CD4-positive, CD25-positive, alpha-beta regulatory T cell (primary cell): ENCODE measurements at regions not wholly inside any gene's neighbourhood (a gene's known extent, or its start where the extent isn't known, plus 50 kb on each side); places are given as distances from the start of the nearest gene placed in this dataset.

Experiments used
- ATAC-seq, 2 donors: fragments of 150-1000 bp; cut with Tn5 transposase; one replicate each; pipeline ENCODE4 v1.10.0; 2021; ENCODE audit warnings: low read depth in 2 of 2, moderate number of reproducible peaks in 2 of 2, moderate library complexity in 1 of 2
- DNase-seq, 3 donors: peaks; one replicate each; pipeline versions ENCODE4 v3.0.0 to v3.0.0-alpha.2; 2012 to 2022; ENCODE audit warnings: mixed read lengths in 1 of 3
- H3K27ac ChIP-seq: one replicate; pipeline ENCODE4 v1.7.0; 2013; ENCODE audit warnings: mild to moderate bottlenecking, low read length; ENCODE audit not compliant: insufficient read depth, poor library complexity, severe bottlenecking
- H3K27me3 ChIP-seq: one replicate; pipeline ENCODE4 v1.7.0; 2013; ENCODE audit warnings: low read length; ENCODE audit not compliant: control insufficient read depth, insufficient read depth
- H3K36me3 ChIP-seq: one replicate; pipeline ENCODE4 v1.7.0; 2013; ENCODE audit warnings: mild to moderate bottlenecking, low read length, moderate library complexity; ENCODE audit not compliant: control insufficient read depth, insufficient read depth
- H3K4me1 ChIP-seq: 2 replicates; pipeline ENCODE4 v1.7.0; 2013; ENCODE audit warnings: mild to moderate bottlenecking, low read length; ENCODE audit not compliant: insufficient read depth, control insufficient read depth, poor library complexity, severe bottlenecking
- H3K4me3 ChIP-seq: one replicate; pipeline ENCODE4 v1.7.0; 2013; ENCODE audit warnings: low read depth, mild to moderate bottlenecking, low read length, moderate library complexity
- H3K9me3 ChIP-seq, 2 experiments: 1 replicate in 1 of 2; 2 replicates in 1 of 2; pipeline ENCODE4 v1.7.0; 2013; ENCODE audit warnings: low read length in 2 of 2, mild to moderate bottlenecking in 1 of 2, moderate library complexity in 1 of 2; ENCODE audit not compliant: control insufficient read depth in 2 of 2
- H3K27ac Mint-ChIP-seq, 3 donors: one replicate each; pipeline ENCODE4 v1.8.0; 2020 to 2022; ENCODE audit warnings: mild to moderate bottlenecking in 3 of 3, mixed read lengths in 3 of 3, moderate library complexity in 2 of 3
- H3K27me3 Mint-ChIP-seq: one replicate; pipeline ENCODE4 v1.8.0; 2022; ENCODE audit warnings: mild to moderate bottlenecking, mixed read lengths
- H3K36me3 Mint-ChIP-seq: one replicate; pipeline ENCODE4 v1.8.0; 2020; ENCODE audit warnings: mixed read lengths
- H3K4me1 Mint-ChIP-seq, 4 donors: one replicate each; pipeline ENCODE4 v1.8.0; 2020 to 2022; ENCODE audit warnings: mixed read lengths in 4 of 4, mild to moderate bottlenecking in 1 of 4
- H3K4me3 Mint-ChIP-seq, 4 donors: one replicate each; pipeline ENCODE4 v1.8.0; 2020 to 2022; ENCODE audit warnings: mild to moderate bottlenecking in 4 of 4, mixed read lengths in 4 of 4, moderate library complexity in 3 of 4
- H3K9me3 Mint-ChIP-seq, 7 donors: one replicate each; pipeline ENCODE4 v1.8.0; 2020 to 2022; ENCODE audit warnings: mixed read lengths in 7 of 7, mild to moderate bottlenecking in 3 of 7, moderate library complexity in 2 of 7

DNA sequence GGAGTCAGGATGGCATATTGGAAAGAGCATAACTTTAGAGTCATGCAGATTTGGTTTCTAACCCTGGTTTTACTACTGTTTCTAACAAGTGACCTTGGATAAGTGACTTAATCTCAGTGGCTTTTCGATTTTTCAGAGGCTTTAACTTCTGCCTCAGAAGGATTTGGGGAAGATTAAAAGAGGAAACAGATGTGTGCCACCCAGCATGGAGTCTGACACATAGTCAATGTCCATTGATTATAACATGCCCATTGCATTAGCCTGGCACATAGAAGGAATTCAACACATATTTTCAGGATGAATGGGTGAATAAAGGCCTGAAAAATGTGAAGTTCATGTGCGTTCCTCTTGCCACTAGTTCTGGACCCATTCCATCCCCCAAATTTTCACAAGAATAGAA lies 438.2 kb downstream of the EPHA4 start:
- no peaks in the 10 kb centered on the region for H3K36me3 Mint-ChIP-seq
- ATAC-seq (no peak), DNase-seq (no peak)
- H3K27ac ChIP-seq, result no peak overlapping the region
- no peaks in the 10 kb centered on the region for H3K36me3 ChIP-seq
- no peak overlapping the region for H3K4me3 ChIP-seq
- H3K27me3 Mint-ChIP-seq, result no peaks in the 10 kb centered on the region
- H3K4me1 Mint-ChIP-seq, result no peaks in the 10 kb centered on the region
- H3K27ac Mint-ChIP-seq, result no peak overlapping the region
- H3K27me3 ChIP-seq, result no peaks in the 10 kb centered on the region
- H3K4me1 ChIP-seq, result no peaks in the 10 kb centered on the region
- no peaks in the 10 kb centered on the region for H3K9me3 ChIP-seq
- peaks cover 0 to 2% (median 0%) of the 10 kb centered on the region in 7 donors for H3K9me3 Mint-ChIP-seq
- no peak overlapping the region for H3K4me3 Mint-ChIP-seq

DNA sequence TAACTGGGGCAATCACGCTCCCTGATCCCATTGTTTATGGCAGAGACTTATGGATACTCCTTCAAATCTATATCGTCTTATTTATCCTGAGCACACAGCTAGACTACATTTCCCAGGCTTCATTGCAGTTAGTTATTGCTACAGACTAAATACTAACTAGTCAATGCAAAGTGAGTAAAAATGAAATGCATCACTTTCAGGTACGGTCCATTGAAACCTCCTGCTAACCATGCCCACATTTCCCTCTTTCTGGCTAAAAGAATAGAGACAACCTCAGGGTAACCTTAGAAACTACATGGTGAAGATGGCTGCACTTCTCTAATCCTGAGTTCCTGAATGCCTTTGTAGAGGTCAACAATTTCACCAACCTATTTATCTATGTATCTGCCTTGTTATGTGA lies 437.4 kb downstream of the EPHA4 start:
- H3K9me3 Mint-ChIP-seq, result peaks cover 0 to under 1% (median 0%) of the 10 kb centered on the region in 7 donors

DNA sequence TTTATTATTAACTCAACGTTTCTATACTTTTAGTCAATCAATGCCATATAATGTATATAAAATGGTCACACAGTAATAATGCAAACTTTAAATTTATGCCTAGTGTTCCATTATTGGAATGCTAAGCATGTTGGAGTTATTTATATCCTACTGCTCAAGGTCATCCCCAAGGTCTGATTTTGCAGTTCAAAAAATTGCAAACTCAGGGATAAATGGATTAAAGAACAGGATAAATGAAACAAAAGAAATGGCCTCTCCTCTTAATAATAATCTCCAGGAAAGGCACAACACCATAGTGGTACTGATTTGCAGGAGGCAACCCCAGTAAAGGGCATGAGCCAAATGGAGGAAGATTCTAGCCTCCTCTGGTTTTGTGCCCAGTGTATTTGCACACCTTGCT lies 436.4 kb downstream of the EPHA4 start:
- Mint-ChIP-seq H3K27me3 (no peaks in the 10 kb centered on the region), H3K27ac (no peak overlapping the region), H3K9me3 (no peaks in the 10 kb centered on the region), H3K36me3 (no peaks in the 10 kb centered on the region), H3K4me1 (no peaks in the 10 kb centered on the region), H3K4me3 (no peak overlapping the region)
- ATAC-seq, result no peak
- no peaks in the 10 kb centered on the region for H3K27me3 ChIP-seq
- no peaks in the 10 kb centered on the region for H3K36me3 ChIP-seq
- no peak overlapping the region for H3K4me3 ChIP-seq
- H3K9me3 ChIP-seq, result no peaks in the 10 kb centered on the region
- no peaks in the 10 kb centered on the region for H3K4me1 ChIP-seq
- DNase-seq, result no peak
- H3K27ac ChIP-seq, result no peak overlapping the region

More for the DNA sequence above, 437.4 kb downstream of the EPHA4 start:
- no peak for DNase-seq
- Mint-ChIP-seq H3K4me3 (no peak overlapping the region), H3K27me3 (no peaks in the 10 kb centered on the region), H3K27ac (no peak overlapping the region), H3K36me3 (no peaks in the 10 kb centered on the region), H3K4me1 (no peaks in the 10 kb centered on the region)
- no peaks in the 10 kb centered on the region for H3K4me1 ChIP-seq
- no peaks in the 10 kb centered on the region for H3K27me3 ChIP-seq
- ATAC-seq, result no peak
- no peaks in the 10 kb centered on the region for H3K36me3 ChIP-seq
- no peak overlapping the region for H3K27ac ChIP-seq
- no peak overlapping the region for H3K4me3 ChIP-seq
- H3K9me3 ChIP-seq, result no peaks in the 10 kb centered on the region

DNA sequence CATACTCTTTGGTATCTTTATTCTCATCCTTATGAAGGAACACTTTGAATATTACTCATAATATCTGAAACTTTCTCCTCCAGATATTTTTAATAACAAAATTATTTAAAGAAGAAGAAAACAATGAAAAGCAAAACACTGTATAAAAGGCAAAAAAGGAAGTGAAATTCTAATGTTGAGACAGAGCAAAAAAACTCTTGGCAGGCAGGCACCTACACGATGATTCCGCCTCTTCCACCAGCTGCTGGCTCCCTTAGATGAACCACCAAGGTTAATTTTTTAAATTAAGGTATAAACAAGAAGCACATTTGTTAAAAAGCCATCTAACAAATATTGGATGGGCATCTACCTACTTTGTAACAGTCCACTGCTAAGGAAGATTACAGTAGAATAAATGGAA lies 434.7 kb downstream of the EPHA4 start:
- Mint-ChIP-seq H3K27me3 (no peaks in the 10 kb centered on the region), H3K4me1 (no peaks in the 10 kb centered on the region), H3K36me3 (no peaks in the 10 kb centered on the region), H3K27ac (no peak overlapping the region), H3K4me3 (no peak overlapping the region), H3K9me3 (no peaks in the 10 kb centered on the region)
- Histone ChIP-seq H3K4me1 (no peaks in the 10 kb centered on the region), H3K4me3 (no peak overlapping the region), H3K36me3 (no peaks in the 10 kb centered on the region), H3K27me3 (no peaks in the 10 kb centered on the region), H3K27ac (no peak overlapping the region), H3K9me3 (no peaks in the 10 kb centered on the region)
- ATAC-seq (no peak), DNase-seq (no peak)

DNA sequence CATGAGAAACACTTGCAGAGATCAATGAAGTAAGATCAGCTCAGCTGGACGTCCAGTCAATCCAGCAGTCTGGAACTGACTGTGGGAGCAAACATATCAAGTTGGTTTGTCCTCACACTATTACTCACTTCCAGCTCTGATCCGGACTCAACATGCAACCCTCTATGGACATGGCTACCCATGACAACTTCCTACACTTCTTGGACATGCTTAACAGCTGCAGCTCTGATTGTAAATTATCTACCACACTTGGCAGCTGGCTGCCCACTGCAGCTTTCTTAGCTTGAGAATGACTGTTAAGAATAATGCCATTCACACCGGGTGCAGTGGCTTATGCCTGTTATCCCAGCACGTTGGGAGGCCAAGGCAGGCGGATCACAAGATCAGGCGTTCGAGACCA lies 429.8 kb downstream of the EPHA4 start:
- H3K27ac ChIP-seq, result no peak overlapping the region
- H3K9me3 ChIP-seq, result no peaks in the 10 kb centered on the region
- no peak overlapping the region for H3K27ac Mint-ChIP-seq
- no peaks in the 10 kb centered on the region for H3K4me1 Mint-ChIP-seq
- H3K36me3 ChIP-seq, result no peaks in the 10 kb centered on the region
- DNase-seq, result no peak
- no peak overlapping the region for H3K4me3 Mint-ChIP-seq
- H3K9me3 Mint-ChIP-seq, result peaks cover 0 to 3% (median 0%) of the 10 kb centered on the region in 7 donors
- ATAC-seq, result no peak
- H3K4me1 ChIP-seq, result no peaks in the 10 kb centered on the region
- H3K4me3 ChIP-seq, result no peak overlapping the region
- H3K36me3 Mint-ChIP-seq, result no peaks in the 10 kb centered on the region
- no peaks in the 10 kb centered on the region for H3K27me3 ChIP-seq
- no peaks in the 10 kb centered on the region for H3K27me3 Mint-ChIP-seq

DNA sequence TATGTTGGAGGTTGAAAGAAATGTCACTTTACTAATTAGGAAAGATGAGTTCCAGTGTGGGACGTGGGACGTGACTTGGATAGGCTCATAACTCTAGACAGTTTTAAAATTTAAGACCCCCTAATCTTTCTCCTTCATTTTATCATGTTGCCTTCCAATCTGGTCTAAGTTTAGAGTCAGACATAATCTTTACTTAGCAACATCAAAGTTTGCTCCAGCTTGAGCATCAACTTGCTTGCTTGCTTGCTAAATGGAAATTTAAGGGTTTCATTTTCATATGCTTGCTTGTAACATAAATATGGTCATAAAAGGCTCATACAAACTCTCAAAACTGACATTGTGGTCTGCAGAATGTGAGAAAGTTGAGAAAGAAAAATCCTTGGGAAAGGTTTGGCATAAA lies 428.9 kb downstream of the EPHA4 start:
- Histone ChIP-seq H3K27ac (no peak overlapping the region), H3K4me3 (no peak overlapping the region), H3K4me1 (no peaks in the 10 kb centered on the region), H3K36me3 (no peaks in the 10 kb centered on the region), H3K27me3 (no peaks in the 10 kb centered on the region), H3K9me3 (no peaks in the 10 kb centered on the region)
- peaks cover 0 to 3% (median 0%) of the 10 kb centered on the region in 7 donors for H3K9me3 Mint-ChIP-seq
- ATAC-seq, result no peak
- H3K4me3 Mint-ChIP-seq, result no peak overlapping the region
- H3K27ac Mint-ChIP-seq, result no peak overlapping the region
- DNase-seq, result no peak
- no peaks in the 10 kb centered on the region for H3K27me3 Mint-ChIP-seq
- no peaks in the 10 kb centered on the region for H3K4me1 Mint-ChIP-seq
- H3K36me3 Mint-ChIP-seq, result no peaks in the 10 kb centered on the region

DNA sequence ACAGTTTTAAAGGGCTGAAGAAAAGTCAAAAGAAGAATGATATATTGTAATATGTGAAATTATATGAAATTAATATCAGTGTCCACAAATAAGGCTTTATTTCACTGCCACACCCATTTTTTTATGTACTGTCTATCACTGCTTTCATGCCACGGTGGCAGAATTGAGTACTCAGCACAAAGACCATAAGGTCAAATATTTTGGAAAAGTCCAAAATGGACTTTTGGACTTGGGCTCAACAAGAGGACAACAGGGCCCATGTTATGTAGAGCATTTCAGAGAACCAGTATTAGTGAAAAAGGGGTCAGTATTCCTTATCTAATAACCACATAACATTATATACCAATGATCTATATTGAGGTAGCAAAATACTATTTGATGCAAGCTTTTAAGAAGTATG lies 427.2 kb downstream of the EPHA4 start:
- no peak for DNase-seq
- no peaks in the 10 kb centered on the region for H3K9me3 ChIP-seq
- no peaks in the 10 kb centered on the region for H3K36me3 ChIP-seq
- H3K4me1 ChIP-seq, result no peaks in the 10 kb centered on the region
- H3K27ac Mint-ChIP-seq, result no peak overlapping the region
- H3K9me3 Mint-ChIP-seq, result peaks cover 0 to 3% (median 0%) of the 10 kb centered on the region in 7 donors
- no peak for ATAC-seq
- H3K27ac ChIP-seq, result no peak overlapping the region
- no peak overlapping the region for H3K4me3 Mint-ChIP-seq
- no peaks in the 10 kb centered on the region for H3K36me3 Mint-ChIP-seq
- no peak overlapping the region for H3K4me3 ChIP-seq
- no peaks in the 10 kb centered on the region for H3K27me3 ChIP-seq
- no peaks in the 10 kb centered on the region for H3K27me3 Mint-ChIP-seq
- no peaks in the 10 kb centered on the region for H3K4me1 Mint-ChIP-seq

DNA sequence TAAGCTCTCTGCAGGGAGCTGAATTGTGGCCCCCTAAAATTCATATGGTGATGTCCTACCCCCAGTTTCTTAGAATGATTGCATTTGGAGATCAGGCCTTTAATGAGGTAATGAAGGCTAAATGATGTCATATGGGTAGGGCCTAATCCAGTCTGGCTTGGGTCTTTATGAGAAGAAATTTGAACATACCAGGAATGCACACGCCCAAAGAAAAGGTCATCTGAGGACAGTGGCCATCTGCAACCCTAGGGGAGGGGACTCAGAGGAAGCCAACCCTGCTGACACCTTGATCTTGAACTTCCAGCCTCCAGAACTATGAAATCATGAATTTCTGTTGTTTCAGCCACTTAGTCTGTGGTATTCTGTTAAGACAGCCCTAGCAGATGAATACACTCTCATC lies 426.7 kb downstream of the EPHA4 start:
- Histone ChIP-seq H3K27me3 (no peaks in the 10 kb centered on the region), H3K27ac (no peak overlapping the region), H3K4me1 (no peaks in the 10 kb centered on the region), H3K4me3 (no peak overlapping the region), H3K36me3 (no peaks in the 10 kb centered on the region), H3K9me3 (no peaks in the 10 kb centered on the region)
- peaks cover 0 to 3% (median 0%) of the 10 kb centered on the region in 7 donors for H3K9me3 Mint-ChIP-seq
- no peaks in the 10 kb centered on the region for H3K27me3 Mint-ChIP-seq
- ATAC-seq, result no peak
- H3K27ac Mint-ChIP-seq, result no peak overlapping the region
- no peak overlapping the region for H3K4me3 Mint-ChIP-seq
- no peak for DNase-seq
- H3K36me3 Mint-ChIP-seq, result no peaks in the 10 kb centered on the region
- H3K4me1 Mint-ChIP-seq, result no peaks in the 10 kb centered on the region
